IPS-15b (cell line): ENCODE measurements at regions not wholly inside any gene's neighbourhood (a gene's known extent, or its start where the extent isn't known, plus 50 kb on each side); places are given as distances from the start of the nearest gene placed in this dataset.

Experiments used
- H3K27me3 ChIP-seq: one replicate; pipeline ENCODE4 v1.6.1; 2013; ENCODE audit warnings: low read length; ENCODE audit not compliant: control insufficient read depth, insufficient read depth
- H3K36me3 ChIP-seq: one replicate; pipeline ENCODE4 v1.6.1; 2013; ENCODE audit warnings: low read length; ENCODE audit not compliant: control insufficient read depth, insufficient read depth
- H3K4me1 ChIP-seq: one replicate; pipeline ENCODE4 v1.6.1; 2013; ENCODE audit warnings: mild to moderate bottlenecking, low read length; ENCODE audit not compliant: control insufficient read depth, insufficient read depth
- H3K4me3 ChIP-seq: one replicate; pipeline ENCODE4 v1.5.1; 2013; ENCODE audit warnings: low read depth, low read length
- H3K9ac ChIP-seq: one replicate; pipeline ENCODE4 v1.6.1; 2013; ENCODE audit warnings: low read depth, mild to moderate bottlenecking, low read length
- H3K9me3 ChIP-seq: one replicate; pipeline ENCODE4 v1.6.1; 2013; ENCODE audit warnings: mild to moderate bottlenecking, low read length; ENCODE audit not compliant: control insufficient read depth, insufficient read depth

DNA sequence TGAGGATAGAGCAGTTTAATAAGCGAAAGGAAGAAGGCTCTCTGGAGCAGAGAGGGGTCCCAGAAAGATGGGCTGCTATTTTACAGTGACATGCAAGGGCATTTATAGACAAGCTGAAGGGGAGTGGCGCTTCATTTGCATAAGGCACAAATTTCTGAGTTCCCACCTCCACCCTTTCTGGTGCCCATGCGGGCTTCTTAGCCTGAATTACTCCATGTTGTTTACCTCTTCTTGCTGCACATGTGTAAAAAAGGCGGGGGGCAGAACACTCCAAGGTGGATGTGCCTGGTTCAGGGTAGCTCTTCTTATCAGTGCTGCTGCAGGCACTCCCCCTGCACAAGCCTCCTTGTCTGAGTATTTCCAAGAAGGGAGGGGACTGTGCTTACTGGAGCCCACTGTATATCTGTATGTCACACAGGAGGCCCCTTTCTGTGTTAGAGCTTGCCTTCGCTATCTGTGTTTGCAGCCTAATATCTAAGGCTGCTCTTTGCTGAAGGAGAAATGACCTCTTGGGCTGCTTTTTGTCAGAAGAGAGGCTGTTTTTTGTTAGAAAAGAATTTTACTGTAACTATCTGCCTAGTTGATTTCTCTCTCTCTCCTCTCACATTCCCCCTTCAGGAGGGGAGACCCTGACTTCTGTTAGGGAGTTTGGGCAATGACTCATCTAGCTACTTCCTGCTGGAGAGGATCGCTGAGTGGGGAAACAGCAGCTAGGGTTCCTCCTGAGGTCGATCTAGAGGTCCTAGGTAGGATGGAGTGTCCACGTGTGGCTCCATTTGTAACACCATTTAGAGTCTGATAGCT lies 1057.0 kb upstream of the CNTN5 start:
- H3K9me3 ChIP-seq, result no peaks in the 10 kb centered on the region
- H3K27me3 ChIP-seq, result no peaks in the 10 kb centered on the region
- H3K4me3 ChIP-seq, result no peak overlapping the region
- no peak overlapping the region for H3K9ac ChIP-seq
- no peaks in the 10 kb centered on the region for H3K36me3 ChIP-seq
- no peaks in the 10 kb centered on the region for H3K4me1 ChIP-seq

DNA sequence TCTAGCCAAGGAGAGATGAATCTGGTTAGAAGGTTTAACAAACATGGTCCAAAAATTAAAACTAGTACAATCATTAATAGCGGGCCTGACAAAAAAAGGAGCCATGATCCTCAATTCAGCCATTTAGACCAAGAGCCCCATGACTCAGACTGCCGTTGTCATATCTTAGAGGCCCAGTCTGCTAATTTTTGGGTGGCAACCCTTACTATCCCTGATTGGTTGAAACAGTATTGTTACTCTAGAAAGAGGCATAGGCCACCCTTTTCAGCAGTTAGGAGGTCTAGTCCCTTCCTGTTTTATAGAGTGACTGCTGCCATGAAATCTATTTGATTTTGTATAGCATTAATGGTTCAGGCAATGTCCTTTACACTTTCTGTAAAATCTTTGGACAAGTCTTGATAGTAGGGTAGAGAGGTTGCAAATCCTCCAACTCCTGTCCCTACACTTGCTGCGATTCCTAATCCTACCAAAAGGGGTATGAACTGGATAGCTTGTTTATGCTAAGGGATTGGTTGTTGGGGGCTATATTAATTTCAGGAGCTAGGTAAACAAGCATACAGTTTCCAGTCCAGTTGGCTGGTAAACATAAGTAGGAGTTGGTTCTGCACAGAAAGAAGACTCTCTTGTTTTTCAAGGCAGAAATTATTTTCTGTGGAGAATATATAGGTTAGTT lies 1056.3 kb upstream of the CNTN5 start:
- Histone ChIP-seq H3K4me3 (no peak overlapping the region), H3K9ac (no peak overlapping the region), H3K9me3 (no peaks in the 10 kb centered on the region), H3K27me3 (no peaks in the 10 kb centered on the region), H3K4me1 (no peaks in the 10 kb centered on the region), H3K36me3 (no peaks in the 10 kb centered on the region)

DNA sequence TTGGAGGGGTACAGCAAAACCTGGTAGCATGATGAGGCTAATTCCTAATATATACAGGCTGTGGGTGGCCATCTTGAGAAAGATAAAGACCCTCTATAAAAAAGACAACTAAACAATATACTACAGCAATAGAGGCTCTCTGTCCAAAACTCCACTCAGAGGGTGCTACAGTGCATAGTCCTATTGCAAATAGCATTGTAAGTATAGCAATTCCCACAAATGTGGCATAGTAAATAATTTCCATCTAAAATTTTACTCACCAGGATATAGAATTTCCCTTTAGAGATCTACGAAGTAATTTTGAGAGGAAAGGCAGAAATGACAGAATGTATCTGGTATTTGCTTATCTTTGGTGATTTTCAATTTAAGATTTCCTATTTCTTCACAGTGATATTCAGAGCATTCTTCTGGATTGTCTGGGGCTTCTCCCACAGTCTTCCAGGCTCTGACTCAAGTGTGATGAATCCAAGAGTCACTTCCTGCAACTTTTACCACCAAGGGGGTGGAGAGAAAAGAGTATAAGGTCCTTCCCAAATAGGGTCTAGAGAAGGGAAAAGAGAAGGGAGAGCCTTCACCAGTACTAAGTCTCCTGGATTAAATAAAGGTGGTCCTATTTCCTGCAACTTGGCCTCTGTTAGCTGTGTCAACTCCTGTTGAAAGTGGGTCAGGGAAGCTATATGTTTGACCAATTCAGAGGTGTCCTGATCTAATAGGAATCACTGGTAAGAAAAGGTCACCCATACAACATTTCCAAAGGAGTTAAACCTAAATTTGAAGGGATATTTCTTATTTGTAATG lies 1054.7 kb upstream of the CNTN5 start:
- Histone ChIP-seq H3K9ac (no peak overlapping the region), H3K36me3 (no peaks in the 10 kb centered on the region), H3K4me1 (no peaks in the 10 kb centered on the region), H3K4me3 (no peak overlapping the region), H3K27me3 (no peaks in the 10 kb centered on the region), H3K9me3 (no peaks in the 10 kb centered on the region)

GRCh38 chr11:97966901-97967300 lies 1053.8 kb upstream of the CNTN5 start:
- Histone ChIP-seq H3K9me3 (no peaks in the 10 kb centered on the region), H3K36me3 (no peaks in the 10 kb centered on the region), H3K27me3 (no peaks in the 10 kb centered on the region), H3K4me1 (no peaks in the 10 kb centered on the region), H3K4me3 (no peak overlapping the region), H3K9ac (no peak overlapping the region)

GRCh38 chr11:97968071-97968470 lies 1052.7 kb upstream of the CNTN5 start:
- Histone ChIP-seq H3K9ac (no peak overlapping the region), H3K36me3 (no peaks in the 10 kb centered on the region), H3K4me1 (no peaks in the 10 kb centered on the region), H3K9me3 (no peaks in the 10 kb centered on the region), H3K4me3 (no peak overlapping the region), H3K27me3 (no peaks in the 10 kb centered on the region)

DNA sequence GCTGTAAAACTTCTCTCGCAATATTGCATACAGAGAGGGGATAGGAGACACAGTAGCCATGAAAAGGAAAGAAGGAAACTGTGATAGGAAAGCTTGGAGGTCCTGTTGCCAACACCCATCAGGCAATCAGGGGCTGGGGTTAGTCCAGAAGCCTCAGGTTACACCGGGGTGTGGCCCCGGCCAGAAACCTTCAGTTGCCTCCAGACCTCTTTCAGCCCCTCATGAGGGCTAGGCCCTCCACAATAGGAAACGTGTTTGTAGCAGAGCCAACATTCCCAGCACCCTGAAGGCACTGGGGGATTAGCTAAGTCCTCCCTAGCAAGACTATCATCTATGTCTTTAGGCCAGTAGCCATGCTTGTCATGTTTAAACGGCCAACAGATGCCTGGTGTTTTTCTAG lies 1048.0 kb upstream of the CNTN5 start:
- no peaks in the 10 kb centered on the region for H3K27me3 ChIP-seq
- H3K4me1 ChIP-seq, result no peaks in the 10 kb centered on the region
- no peak overlapping the region for H3K4me3 ChIP-seq
- no peak overlapping the region for H3K9ac ChIP-seq
- no peaks in the 10 kb centered on the region for H3K36me3 ChIP-seq
- H3K9me3 ChIP-seq, result no peaks in the 10 kb centered on the region

GRCh38 chr11:97973352-97973857 lies 1047.3 kb upstream of the CNTN5 start:
- Histone ChIP-seq H3K4me3 (no peak overlapping the region), H3K9ac (no peak overlapping the region), H3K9me3 (no peaks in the 10 kb centered on the region), H3K4me1 (no peaks in the 10 kb centered on the region), H3K27me3 (no peaks in the 10 kb centered on the region), H3K36me3 (no peaks in the 10 kb centered on the region)

GRCh38 chr11:97974798-97975498 lies 1045.8 kb upstream of the CNTN5 start:
- Histone ChIP-seq H3K4me3 (no peak overlapping the region), H3K9me3 (no peaks in the 10 kb centered on the region), H3K27me3 (no peaks in the 10 kb centered on the region), H3K9ac (no peak overlapping the region), H3K4me1 (no peaks in the 10 kb centered on the region), H3K36me3 (no peaks in the 10 kb centered on the region)

DNA sequence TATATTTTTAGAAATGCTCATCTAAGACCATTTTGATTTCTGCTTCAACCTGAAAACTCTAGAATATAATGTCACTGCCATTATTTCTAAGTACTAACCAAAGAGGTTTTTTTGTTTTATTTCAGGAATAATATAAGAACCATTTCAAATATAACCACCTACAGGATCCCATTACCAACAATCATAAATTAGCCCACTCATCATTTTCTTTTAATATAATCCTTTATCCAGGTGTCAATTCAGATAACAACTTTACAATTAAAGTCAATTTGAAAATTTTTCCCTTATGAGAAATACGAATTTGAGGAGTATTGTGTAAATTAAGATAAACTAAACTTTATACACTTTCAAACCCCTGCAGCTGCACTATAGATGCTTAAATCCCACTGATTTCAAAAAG lies 1043.0 kb upstream of the CNTN5 start:
- Histone ChIP-seq H3K36me3 (no peaks in the 10 kb centered on the region), H3K4me3 (no peak overlapping the region), H3K4me1 (no peaks in the 10 kb centered on the region), H3K9ac (no peak overlapping the region), H3K9me3 (no peaks in the 10 kb centered on the region), H3K27me3 (no peaks in the 10 kb centered on the region)

DNA sequence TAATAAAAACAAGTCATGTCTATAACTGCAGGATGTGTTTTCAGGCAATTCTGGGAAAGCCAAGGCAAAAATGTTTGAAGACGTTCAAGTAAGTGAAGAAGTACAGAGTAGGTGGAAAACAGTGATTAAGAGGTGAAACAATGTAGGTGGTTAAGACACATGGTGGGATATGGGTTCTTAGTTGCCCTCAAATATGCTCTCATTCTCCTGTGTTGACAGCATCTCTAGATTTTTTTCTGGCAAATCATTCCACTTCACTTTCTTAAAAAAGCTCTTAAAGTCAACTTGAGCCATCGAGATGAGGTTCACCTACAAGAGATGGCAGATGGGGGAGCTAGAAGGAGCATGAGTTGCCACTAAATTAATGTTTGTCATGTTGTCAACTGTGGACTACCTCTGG lies 1041.0 kb upstream of the CNTN5 start:
- H3K36me3 ChIP-seq, result no peaks in the 10 kb centered on the region
- no peak overlapping the region for H3K4me3 ChIP-seq
- no peaks in the 10 kb centered on the region for H3K9me3 ChIP-seq
- no peaks in the 10 kb centered on the region for H3K4me1 ChIP-seq
- no peak overlapping the region for H3K9ac ChIP-seq
- H3K27me3 ChIP-seq, result no peaks in the 10 kb centered on the region

DNA sequence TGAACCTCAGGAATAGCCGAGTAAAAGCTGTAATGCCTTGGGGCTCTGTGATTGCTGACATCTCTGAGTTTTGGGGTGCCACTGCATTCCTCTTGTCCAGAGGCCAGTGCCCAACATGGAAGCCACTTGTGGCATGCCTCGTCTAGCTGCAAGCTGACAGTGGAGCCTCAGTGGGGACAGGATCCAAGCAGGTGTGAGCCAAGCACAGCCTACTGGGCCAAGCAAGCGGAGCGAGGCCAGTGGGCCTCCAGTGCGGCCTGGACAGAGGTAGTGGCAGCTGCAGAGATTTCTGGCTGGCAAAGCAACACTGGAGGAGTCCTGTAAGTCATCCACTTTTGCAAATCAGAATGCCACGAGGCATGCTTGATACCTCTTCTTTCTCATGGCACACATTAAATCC lies 1038.2 kb upstream of the CNTN5 start:
- Histone ChIP-seq H3K9me3 (no peaks in the 10 kb centered on the region), H3K4me1 (no peaks in the 10 kb centered on the region), H3K4me3 (no peak overlapping the region), H3K36me3 (no peaks in the 10 kb centered on the region), H3K27me3 (no peaks in the 10 kb centered on the region), H3K9ac (no peak overlapping the region)
